Stomach (tissue), 4 donors: ENCODE measurements at regions not wholly inside any gene's neighbourhood (a gene's known extent, or its start where the extent isn't known, plus 50 kb on each side); places are given as distances from the start of the nearest gene placed in this dataset.

Experiments used
- CTCF ChIP-seq, 7 experiments: fragments of 450-650 bp in 4 of 7; fragments of 200-600 bp in 3 of 7; sonication (generic) in 3 of 7; IDR thresholded peaks; one replicate each; pipeline ENCODE4 v1.5.1; 2016 to 2019; ENCODE audit warnings: antibody characterized with exemption in 7 of 7, control low read depth in 2 of 7, mild to moderate bottlenecking in 1 of 7
- EP300 ChIP-seq: sonication (generic); formaldehyde crosslinking; IDR thresholded peaks from one replicate; pipeline ENCODE4 v1.6.1; 2017; ENCODE audit warnings: antibody characterized with exemption
- POLR2A ChIP-seq, 4 donors: fragments of 450-650 bp; IDR thresholded peaks; one replicate each; pipeline ENCODE4 v1.6.1; 2016; ENCODE audit warnings: antibody characterized with exemption in 4 of 4, control low read depth in 2 of 4, mild to moderate bottlenecking in 1 of 4, moderate library complexity in 1 of 4
- POLR2AphosphoS5 ChIP-seq, 3 donors: sonication (generic); formaldehyde crosslinking; IDR thresholded peaks; one replicate each; pipeline ENCODE4 v1.6.1; 2016; ENCODE audit warnings: antibody characterized with exemption in 3 of 3

GRCh38 chr12:30564394-30564793 is 131.3 kb downstream of the IPO8 start:
- no peak for TF ChIP-seq POLR2A (IDR thresholded peaks at IDR 0.05)
- no peak for TF ChIP-seq CTCF (IDR thresholded peaks at IDR 0.05)
- TF ChIP-seq EP300: no peak
- no peak for TF ChIP-seq POLR2AphosphoS5 (IDR thresholded peaks at IDR 0.05)
